ENCODE measurements at regions not wholly inside any gene's neighbourhood (a gene's known extent, or its start where the extent isn't known, plus 50 kb on each side); places are given as distances from the start of the nearest gene placed in this dataset.
"Not testable (repeated sequence)": the region's sequence is repeated elsewhere in the genome, so short reads cannot be mapped to it uniquely, and the experiment has no call there.

GRCh38 chr20:64327223-64327549, 71.6 kb downstream of the PCMTD2 start:
- DNase-seq, result not testable (repeated sequence)

DNA sequence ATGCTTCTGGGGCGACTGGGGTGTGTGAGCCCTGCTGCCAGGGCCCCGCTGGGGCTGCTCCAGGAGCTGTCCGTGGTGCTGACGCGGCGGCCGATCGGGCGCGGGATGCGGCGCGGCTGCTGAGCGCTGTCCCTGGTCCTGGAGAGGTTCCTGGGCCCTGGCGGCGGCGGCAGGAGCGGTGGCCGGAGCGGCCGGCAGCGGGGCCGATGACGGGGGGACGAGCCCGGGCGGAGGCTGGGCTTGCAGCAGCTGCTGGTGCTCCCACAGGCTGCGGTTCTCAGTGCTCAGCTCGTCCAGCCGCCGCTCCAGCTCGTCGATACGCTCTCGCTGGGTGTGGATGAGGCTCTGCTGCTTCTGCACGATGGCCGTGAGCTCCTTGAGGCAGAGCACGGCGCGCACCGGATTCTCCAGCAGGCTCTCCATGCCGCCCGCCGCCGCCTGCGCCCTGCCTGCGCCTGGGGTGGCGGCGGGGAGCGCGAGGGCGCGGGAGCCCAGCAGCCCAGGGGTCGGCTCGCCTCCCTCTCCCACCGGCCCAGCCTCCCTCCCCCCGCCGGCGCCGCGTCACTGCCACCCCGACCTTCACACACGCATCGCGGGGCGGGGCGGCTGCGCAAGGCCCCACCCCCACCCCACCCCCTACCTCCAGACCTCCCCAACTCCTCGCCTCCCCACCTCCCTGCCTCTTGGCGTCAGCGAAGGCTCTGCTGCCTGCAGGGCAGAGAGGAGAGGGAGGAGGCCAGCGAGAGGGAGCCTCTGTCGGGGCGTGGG, 72.2 kb downstream of the PCMTD2 start:
- DNase-seq, result peak; percentile 23

- not testable (repeated sequence) for DNase-seq
These were observed 73.2 kb downstream of the PCMTD2 start for GRCh38 chr20:64328595-64329250.

- not testable (repeated sequence) for DNase-seq
These were observed 77.1 kb downstream of the PCMTD2 start for GRCh38 chr20:64332627-64333026.

Measured in kidney glomerular epithelial cell (primary cell).